ENCODE measurements at regions not wholly inside any gene's neighbourhood (a gene's known extent, or its start where the extent isn't known, plus 50 kb on each side); places are given as distances from the start of the nearest gene placed in this dataset.

DNA sequence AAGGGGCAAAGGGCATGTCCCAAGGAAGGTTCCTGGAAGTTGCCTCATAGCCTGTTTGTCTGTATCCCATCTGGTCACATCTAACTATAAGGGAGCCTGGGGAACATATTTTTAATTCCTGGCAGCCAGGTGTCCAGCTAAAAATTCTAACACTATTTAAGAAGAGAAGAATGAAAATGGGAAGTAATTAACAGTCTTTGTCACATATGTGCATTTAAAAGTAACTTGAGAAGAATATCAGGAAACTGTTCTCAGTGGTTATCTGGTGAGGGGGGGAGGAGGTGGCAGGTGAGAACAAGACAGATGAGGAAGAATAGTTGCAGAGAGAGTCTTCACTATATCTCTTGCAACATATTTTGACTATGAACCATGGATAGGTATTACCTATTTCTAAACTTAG is 75.5 kb upstream of the ELOVL5 start:
- TF ChIP-seq EGR1 (IDR thresholded peaks at IDR 0.05; ENCODE audit: low read depth) (no peak), CTCF (IDR thresholded peaks at IDR 0.05 in 2 of 3, conservative IDR thresholded peaks at IDR 0.05 in 1 of 3; ENCODE audit: borderline replicate concordance in 1 of 3, insufficient read depth in 1 of 3, low read depth in 2 of 3, low read length in 2 of 3) (no peak), EZH2 (IDR thresholded peaks at IDR 0.05) (no peak)

Measured in HCT116 (cell line).